Osteocyte (in vitro differentiated cells): ENCODE measurements at regions not wholly inside any gene's neighbourhood (a gene's known extent, or its start where the extent isn't known, plus 50 kb on each side); places are given as distances from the start of the nearest gene placed in this dataset.
A peak's percentile ranks its signal among the peaks of the same experiment; 100 is the strongest.
"Not testable (repeated sequence)": the region's sequence is repeated elsewhere in the genome, so short reads cannot be mapped to it uniquely, and the experiment has no call there.

Source experiments
- DNase-seq: peaks from one replicate; pipeline ENCODE4 v3.0.0; 2021; ENCODE audit warnings: mixed read lengths; ENCODE audit not compliant: unreplicated experiment; ENCODE audit errors: extremely low spot score
- H3K27ac Mint-ChIP-seq: one replicate; pipeline ENCODE4 v1.8.0; 2021; ENCODE audit warnings: mild to moderate bottlenecking, mixed read lengths; ENCODE audit not compliant: unreplicated experiment
- H3K27me3 Mint-ChIP-seq: one replicate; pipeline ENCODE4 v1.8.0; 2021; ENCODE audit warnings: mixed read lengths; ENCODE audit not compliant: unreplicated experiment
- H3K36me3 Mint-ChIP-seq: one replicate; pipeline ENCODE4 v1.8.0; 2021; ENCODE audit warnings: mixed read lengths; ENCODE audit not compliant: unreplicated experiment
- H3K4me1 Mint-ChIP-seq: one replicate; pipeline ENCODE4 v1.8.0; 2021; ENCODE audit warnings: mixed read lengths; ENCODE audit not compliant: unreplicated experiment
- H3K4me3 Mint-ChIP-seq: one replicate; pipeline ENCODE4 v1.8.0; 2021; ENCODE audit warnings: mild to moderate bottlenecking, moderate library complexity, mixed read lengths; ENCODE audit not compliant: unreplicated experiment
- H3K9me3 Mint-ChIP-seq: one replicate; pipeline ENCODE4 v1.8.0; 2021; ENCODE audit warnings: mixed read lengths; ENCODE audit not compliant: unreplicated experiment
- TF ChIP-seq, protein P1 (sequence below): fragments of 200-600 bp; sonication (generic); IDR thresholded peaks from 2 replicates; pipeline ENCODE4 v1.5.0; 2021; ENCODE audit warnings: antibody characterized with exemption, mild to moderate bottlenecking, moderate library complexity

DNA sequence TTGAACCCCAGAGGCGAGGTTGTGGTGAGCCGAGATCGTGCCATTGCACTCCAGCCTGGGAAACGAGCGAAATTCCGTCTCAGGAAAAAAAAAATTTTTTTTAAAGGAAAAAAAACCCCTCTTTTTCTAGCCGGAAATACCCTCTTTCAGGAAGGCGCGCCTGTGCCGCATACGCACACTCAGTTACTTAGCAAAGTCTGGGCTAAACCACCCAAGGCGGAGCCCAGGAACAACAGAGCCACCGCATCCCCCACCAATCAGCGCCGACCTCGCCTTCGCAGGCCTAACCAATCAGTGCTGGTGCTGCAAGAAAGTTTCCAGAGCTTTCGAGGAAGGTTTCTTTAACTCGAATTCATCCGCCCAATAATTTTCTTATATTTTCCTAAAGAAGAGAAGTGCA is 510.4 kb downstream of the KCNJ18 start:
- peak; percentile 56 for DNase-seq
- no peak overlapping the region for H3K27ac Mint-ChIP-seq
- TF ChIP-seq, protein P1, sequence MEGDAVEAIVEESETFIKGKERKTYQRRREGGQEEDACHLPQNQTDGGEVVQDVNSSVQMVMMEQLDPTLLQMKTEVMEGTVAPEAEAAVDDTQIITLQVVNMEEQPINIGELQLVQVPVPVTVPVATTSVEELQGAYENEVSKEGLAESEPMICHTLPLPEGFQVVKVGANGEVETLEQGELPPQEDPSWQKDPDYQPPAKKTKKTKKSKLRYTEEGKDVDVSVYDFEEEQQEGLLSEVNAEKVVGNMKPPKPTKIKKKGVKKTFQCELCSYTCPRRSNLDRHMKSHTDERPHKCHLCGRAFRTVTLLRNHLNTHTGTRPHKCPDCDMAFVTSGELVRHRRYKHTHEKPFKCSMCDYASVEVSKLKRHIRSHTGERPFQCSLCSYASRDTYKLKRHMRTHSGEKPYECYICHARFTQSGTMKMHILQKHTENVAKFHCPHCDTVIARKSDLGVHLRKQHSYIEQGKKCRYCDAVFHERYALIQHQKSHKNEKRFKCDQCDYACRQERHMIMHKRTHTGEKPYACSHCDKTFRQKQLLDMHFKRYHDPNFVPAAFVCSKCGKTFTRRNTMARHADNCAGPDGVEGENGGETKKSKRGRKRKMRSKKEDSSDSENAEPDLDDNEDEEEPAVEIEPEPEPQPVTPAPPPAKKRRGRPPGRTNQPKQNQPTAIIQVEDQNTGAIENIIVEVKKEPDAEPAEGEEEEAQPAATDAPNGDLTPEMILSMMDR, result no peak
- H3K27me3 Mint-ChIP-seq, result no peaks in the 10 kb centered on the region
- H3K4me3 Mint-ChIP-seq, result no peak overlapping the region
- peaks cover 28% of the 10 kb centered on the region for H3K9me3 Mint-ChIP-seq
- no peaks in the 10 kb centered on the region for H3K4me1 Mint-ChIP-seq
- H3K36me3 Mint-ChIP-seq, result no peaks in the 10 kb centered on the region

DNA sequence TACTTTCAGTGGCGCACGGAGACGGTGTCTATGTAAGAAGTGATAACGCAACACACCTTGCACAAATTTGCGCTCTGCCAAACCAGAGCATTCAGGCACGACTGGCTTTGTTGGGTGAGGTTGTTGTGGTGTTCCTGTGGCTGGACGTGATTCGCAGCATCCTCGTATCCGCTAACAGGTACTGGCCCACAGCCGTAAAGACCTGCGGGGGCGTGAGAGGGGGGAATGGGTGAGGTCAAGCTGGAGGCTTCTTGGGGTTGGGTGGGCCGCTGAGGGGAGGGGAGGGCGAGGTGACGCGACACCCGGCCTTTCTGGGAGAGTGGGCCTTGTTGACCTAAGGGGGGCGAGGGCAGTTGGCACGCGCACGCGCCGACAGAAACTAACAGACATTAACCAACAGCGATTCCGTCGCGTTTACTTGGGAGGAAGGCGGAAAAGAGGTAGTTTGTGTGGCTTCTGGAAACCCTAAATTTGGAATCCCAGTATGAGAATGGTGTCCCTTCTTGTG is 510.9 kb downstream of the KCNJ18 start:
- DNase-seq, result peak; percentile 74
- Mint-ChIP-seq H3K27me3 (no peaks in the 10 kb centered on the region), H3K9me3 (peaks cover 28% of the 10 kb centered on the region), H3K36me3 (no peaks in the 10 kb centered on the region), H3K4me1 (no peaks in the 10 kb centered on the region), H3K27ac (no peak overlapping the region), H3K4me3 (no peak overlapping the region)
- TF ChIP-seq, protein P1, result no peak

DNA sequence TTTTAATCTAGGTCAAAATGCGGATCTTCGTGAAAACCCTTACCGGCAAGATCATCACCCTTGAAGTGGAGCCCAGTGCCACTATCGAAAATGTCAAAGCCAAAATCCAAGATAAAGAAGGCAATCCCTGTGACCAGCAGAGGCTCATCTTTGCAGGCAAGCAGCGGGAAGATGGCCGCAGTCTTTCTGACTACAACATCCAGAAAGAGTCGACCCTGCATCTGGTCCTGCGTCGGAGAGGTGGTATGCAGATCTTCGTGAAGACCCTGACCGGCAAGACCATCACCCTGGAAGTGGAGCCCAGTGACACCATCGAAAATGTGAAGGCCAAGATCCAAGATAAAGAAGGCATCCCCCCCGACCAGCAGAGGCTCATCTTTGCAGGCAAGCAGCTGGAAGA is 511.8 kb downstream of the KCNJ18 start:
- H3K27ac Mint-ChIP-seq, H3K4me1 Mint-ChIP-seq, H3K27me3 Mint-ChIP-seq, H3K36me3 Mint-ChIP-seq, H3K4me3 Mint-ChIP-seq: not testable (repeated sequence)
- DNase-seq, result peak; percentile 44
- H3K9me3 Mint-ChIP-seq, result peaks cover 31% of the 10 kb centered on the region

- not testable (repeated sequence) for H3K27ac Mint-ChIP-seq, H3K36me3 Mint-ChIP-seq, H3K4me3 Mint-ChIP-seq, H3K4me1 Mint-ChIP-seq, H3K27me3 Mint-ChIP-seq
- DNase-seq, result peak; percentile 65
- H3K9me3 Mint-ChIP-seq, result peaks cover 26% of the 10 kb centered on the region
Observed at GRCh38 chr17:22210212-22210611, 517.9 kb downstream of the KCNJ18 start.

DNA sequence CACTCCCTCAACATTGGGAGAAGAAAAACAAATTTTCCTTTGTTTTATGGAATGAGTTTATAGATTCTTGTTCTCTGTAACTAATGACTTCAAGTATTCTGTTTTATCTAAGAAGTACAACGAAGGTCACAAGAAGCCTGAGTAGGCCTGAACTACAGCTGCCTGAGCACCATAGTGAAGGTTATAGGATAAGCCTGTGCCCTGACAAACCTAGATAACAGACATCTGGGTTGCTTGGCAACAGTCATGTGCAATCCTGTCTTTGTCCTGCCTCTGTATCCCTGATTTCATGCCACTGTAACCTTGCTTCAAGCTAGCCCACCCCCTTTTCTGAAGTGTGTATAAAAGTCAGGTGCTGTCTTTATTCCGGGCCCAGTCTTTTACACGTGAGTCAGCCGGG is 520.8 kb downstream of the KCNJ18 start:
- H3K4me1 Mint-ChIP-seq, H3K27me3 Mint-ChIP-seq, H3K9me3 Mint-ChIP-seq, H3K4me3 Mint-ChIP-seq, H3K27ac Mint-ChIP-seq, DNase-seq, H3K36me3 Mint-ChIP-seq: not testable (repeated sequence)

DNA sequence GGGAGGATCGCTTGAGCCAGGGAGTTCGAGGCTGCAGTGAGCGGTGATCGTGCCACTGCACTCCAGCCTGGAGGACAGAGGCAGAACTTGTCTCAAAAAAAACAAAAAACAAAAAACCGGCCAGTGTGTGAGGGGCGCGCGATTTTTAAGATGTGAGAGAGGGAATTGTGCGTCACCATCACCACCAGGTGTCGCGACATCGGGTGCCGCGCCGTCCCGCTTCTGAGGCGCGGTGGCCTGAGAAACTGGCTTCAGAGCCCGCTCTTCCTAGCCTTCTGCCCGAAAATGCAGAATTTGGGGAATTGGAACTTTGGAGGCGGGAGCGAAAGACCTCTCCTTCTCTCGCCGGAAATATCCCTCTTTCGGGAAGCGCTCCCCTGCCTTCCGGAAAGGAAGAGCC is 524.8 kb downstream of the KCNJ18 start:
- Mint-ChIP-seq H3K27ac (no peak overlapping the region), H3K36me3 (peaks cover 3% of the 10 kb centered on the region), H3K4me1 (no peaks in the 10 kb centered on the region), H3K27me3 (no peaks in the 10 kb centered on the region), H3K4me3 (no peak overlapping the region), H3K9me3 (peaks cover 7% of the 10 kb centered on the region)
- DNase-seq, result peak; percentile 67
- TF ChIP-seq, protein P1, result no peak

GRCh38 chr17:22221344-22221743 is 529.0 kb downstream of the KCNJ18 start:
- peak; percentile 77 for DNase-seq
- Mint-ChIP-seq H3K4me1 (no peaks in the 10 kb centered on the region), H3K36me3 (peaks cover 3% of the 10 kb centered on the region), H3K27ac (no peak overlapping the region), H3K9me3 (peaks cover 9% of the 10 kb centered on the region), H3K4me3 (no peak overlapping the region), H3K27me3 (no peaks in the 10 kb centered on the region)
- TF ChIP-seq, protein P1, result no peak

GRCh38 chr17:22226477-22226876 is 534.2 kb downstream of the KCNJ18 start:
- not testable (repeated sequence) for DNase-seq

DNA sequence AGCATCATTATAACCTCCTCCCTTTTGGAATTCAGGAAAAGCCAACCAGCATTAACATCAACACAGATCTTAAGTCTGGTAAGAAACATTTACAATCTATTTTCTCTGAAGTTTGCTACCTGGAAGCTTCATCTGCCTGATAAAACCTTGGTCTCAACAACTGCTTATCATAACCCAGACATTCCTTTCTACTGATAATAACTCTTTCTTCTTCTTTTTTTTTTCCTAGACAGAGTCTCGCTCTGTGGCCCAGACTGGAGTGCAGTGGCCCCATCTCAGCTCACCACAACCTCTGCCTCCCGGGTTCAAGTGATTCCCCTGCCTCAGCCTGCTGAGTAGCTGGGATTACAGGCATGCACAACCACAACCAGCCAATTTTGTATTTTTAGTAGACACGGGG is 534.6 kb downstream of the KCNJ18 start:
- not testable (repeated sequence) for H3K27ac Mint-ChIP-seq

More at GRCh38 chr17:22226477-22226876, 534.2 kb downstream of the KCNJ18 start:
- H3K27ac Mint-ChIP-seq, H3K36me3 Mint-ChIP-seq, H3K27me3 Mint-ChIP-seq, H3K4me1 Mint-ChIP-seq, H3K4me3 Mint-ChIP-seq: not testable (repeated sequence)
- peaks cover 32% of the 10 kb centered on the region for H3K9me3 Mint-ChIP-seq

More for the DNA sequence above, 534.6 kb downstream of the KCNJ18 start:
- DNase-seq, H3K4me3 Mint-ChIP-seq, H3K27me3 Mint-ChIP-seq, H3K36me3 Mint-ChIP-seq, H3K4me1 Mint-ChIP-seq: not testable (repeated sequence)
- peaks cover 33% of the 10 kb centered on the region for H3K9me3 Mint-ChIP-seq
